ENCODE measurements at regions not wholly inside any gene's neighbourhood (a gene's known extent, or its start where the extent isn't known, plus 50 kb on each side); places are given as distances from the start of the nearest gene placed in this dataset.
"Not testable (repeated sequence)": the region's sequence is repeated elsewhere in the genome, so short reads cannot be mapped to it uniquely, and the experiment has no call there.

DNA sequence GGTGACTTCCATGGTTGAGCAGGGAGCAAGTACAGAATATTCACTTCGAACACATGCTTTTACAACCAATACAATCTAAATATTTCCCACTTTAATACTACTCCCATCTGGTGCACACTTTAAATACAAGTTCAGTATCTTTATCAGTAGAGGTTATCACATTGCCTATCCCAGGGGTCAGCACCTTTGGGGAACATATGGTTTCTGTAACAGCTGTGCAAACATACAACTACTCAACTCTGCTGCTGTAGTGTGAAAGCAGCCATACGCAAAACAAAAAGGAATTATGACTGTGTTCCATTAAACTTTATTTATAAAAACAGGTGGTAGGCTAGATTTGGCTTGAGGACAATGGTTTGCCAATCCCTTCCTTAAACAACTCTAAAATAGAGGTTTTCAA, 157.5 kb downstream of the XPNPEP1 start:
- H3K4me3 ChIP-seq (ENCODE audit: control extremely low read depth in 1 of 5, extremely low read depth in 1 of 5, insufficient read depth in 1 of 5, low read depth in 2 of 5, low read length in 4 of 5) = no peak overlapping the region
- peaks cover 0 to 3% (median 0%) of the 10 kb centered on the region in 4 experiments for H3K27me3 ChIP-seq (replicated peaks in 1 of 4; ENCODE audit: control extremely low read depth in 1 of 4, control insufficient read depth in 3 of 4, insufficient read depth in 4 of 4, low read length in 3 of 4)
- TF ChIP-seq CTCF (IDR thresholded peaks at IDR 0.05) (no peak), EZH2 (IDR thresholded peaks at IDR 0.05; ENCODE audit: borderline replicate concordance, insufficient read depth, low read depth, low read length, poor library complexity, severe bottlenecking) (no peak)
- H4K20me1 ChIP-seq (ENCODE audit: control insufficient read depth, insufficient read depth, low read length, poor library complexity, severe bottlenecking) = no peaks in the 10 kb centered on the region
- no peak overlapping the region for H3K27ac ChIP-seq (ENCODE audit: low read length in 2 of 2)
- ATAC-seq (ENCODE audit: low read depth) (no peak), DNase-seq (no peak)
- no peaks in the 10 kb centered on the region for H3K9me3 Mint-ChIP-seq (ENCODE audit: insufficient read depth)
- H3K79me2 ChIP-seq (ENCODE audit: control insufficient read depth, insufficient read depth, low read length) = no peaks in the 10 kb centered on the region
- H3K4me1 Mint-ChIP-seq = no peaks in the 10 kb centered on the region
- no peak overlapping the region for H3K4me2 ChIP-seq (replicated peaks; ENCODE audit: low read depth, low read length, poor library complexity, severe bottlenecking)
- no CpG with 5 or more reads among the region's 2 CpGs for WGBS (ENCODE audit: insufficient coverage)
- H3K36me3 ChIP-seq (replicated peaks in 1 of 2; ENCODE audit: control extremely low read depth in 1 of 2, control insufficient read depth in 1 of 2, extremely low read depth in 1 of 2, insufficient read depth in 2 of 2, low read length in 1 of 2) = no peaks in the 10 kb centered on the region
- H3K9ac ChIP-seq (ENCODE audit: low read length) = no peak overlapping the region
- no peaks in the 10 kb centered on the region for H3K4me1 ChIP-seq (ENCODE audit: control insufficient read depth in 2 of 2, insufficient read depth in 2 of 2, low read length in 2 of 2)
- no peak overlapping the region for H3K27ac Mint-ChIP-seq
- intact Hi-C loops (cut with micrococcal nuclease) = no loop called here
- H3K4me3 Mint-ChIP-seq = no peak overlapping the region
- peaks cover 4% of the 10 kb centered on the region for H3K27me3 Mint-ChIP-seq
- ChIA-PET CTCF (no interaction called here), POLR2A (no interaction called here)
- no peak overlapping the region for H2AFZ ChIP-seq (ENCODE audit: insufficient read depth, low read depth, low read length, poor library complexity, severe bottlenecking)
- H3K9me3 ChIP-seq (ENCODE audit: control extremely low read depth in 1 of 3, control insufficient read depth in 2 of 3, insufficient read depth in 1 of 3, low read length in 2 of 3) = peaks cover 0 to 8% (median 0%) of the 10 kb centered on the region in 3 donors

DNA sequence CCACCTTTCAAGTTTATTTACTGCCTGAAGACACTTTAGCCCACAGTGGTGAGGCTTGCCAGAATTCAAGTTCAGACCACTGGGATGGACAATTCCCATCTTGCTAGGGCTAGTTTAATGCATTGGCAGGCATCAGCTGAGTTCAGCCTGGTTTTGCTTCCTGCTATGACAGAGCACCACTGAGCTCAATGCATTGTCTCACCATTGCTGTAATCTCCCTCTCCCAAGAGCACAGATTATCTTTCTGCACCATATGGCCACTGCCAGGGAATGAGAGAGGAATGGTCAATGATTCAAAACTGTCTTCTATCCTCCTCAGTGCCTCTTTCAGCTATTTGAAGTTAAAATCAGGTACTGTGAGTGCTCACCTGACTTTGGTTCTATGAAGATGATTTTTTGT, 160.8 kb downstream of the XPNPEP1 start:
- no peaks in the 10 kb centered on the region for H3K4me1 Mint-ChIP-seq
- Histone ChIP-seq H3K9me3 (ENCODE audit: control extremely low read depth in 1 of 3, control insufficient read depth in 2 of 3, insufficient read depth in 1 of 3, low read length in 2 of 3) (peaks cover 0 to 5% (median 0%) of the 10 kb centered on the region in 3 donors), H3K4me3 (ENCODE audit: control extremely low read depth in 1 of 5, extremely low read depth in 1 of 5, insufficient read depth in 1 of 5, low read depth in 2 of 5, low read length in 4 of 5) (no peak overlapping the region), H2AFZ (ENCODE audit: insufficient read depth, low read depth, low read length, poor library complexity, severe bottlenecking) (no peak overlapping the region), H4K20me1 (ENCODE audit: control insufficient read depth, insufficient read depth, low read length, poor library complexity, severe bottlenecking) (no peaks in the 10 kb centered on the region), H3K36me3 (replicated peaks in 1 of 2; ENCODE audit: control extremely low read depth in 1 of 2, control insufficient read depth in 1 of 2, extremely low read depth in 1 of 2, insufficient read depth in 2 of 2, low read length in 1 of 2) (no peaks in the 10 kb centered on the region), H3K27ac (ENCODE audit: low read length in 2 of 2) (no peak overlapping the region), H3K79me2 (ENCODE audit: control insufficient read depth, insufficient read depth, low read length) (no peaks in the 10 kb centered on the region), H3K4me2 (replicated peaks; ENCODE audit: low read depth, low read length, poor library complexity, severe bottlenecking) (no peak overlapping the region), H3K4me1 (ENCODE audit: control insufficient read depth in 2 of 2, insufficient read depth in 2 of 2, low read length in 2 of 2) (no peaks in the 10 kb centered on the region), H3K27me3 (replicated peaks in 1 of 4; ENCODE audit: control extremely low read depth in 1 of 4, control insufficient read depth in 3 of 4, insufficient read depth in 4 of 4, low read length in 3 of 4) (peaks cover 0 to 3% (median 0%) of the 10 kb centered on the region in 4 experiments), H3K9ac (ENCODE audit: low read length) (no peak overlapping the region)
- TF ChIP-seq EZH2 (IDR thresholded peaks at IDR 0.05; ENCODE audit: borderline replicate concordance, insufficient read depth, low read depth, low read length, poor library complexity, severe bottlenecking) = no peak
- TF ChIP-seq CTCF (IDR thresholded peaks at IDR 0.05) = no peak
- no peaks in the 10 kb centered on the region for H3K27me3 Mint-ChIP-seq
- ATAC-seq (ENCODE audit: low read depth) (no peak), DNase-seq (no peak)
- intact Hi-C loops (cut with micrococcal nuclease) = no loop called here
- POLR2A ChIA-PET = no interaction called here
- H3K27ac Mint-ChIP-seq = no peak overlapping the region
- no peak overlapping the region for H3K4me3 Mint-ChIP-seq
- no peaks in the 10 kb centered on the region for H3K9me3 Mint-ChIP-seq (ENCODE audit: insufficient read depth)
- CTCF ChIA-PET = no interaction called here

DNA sequence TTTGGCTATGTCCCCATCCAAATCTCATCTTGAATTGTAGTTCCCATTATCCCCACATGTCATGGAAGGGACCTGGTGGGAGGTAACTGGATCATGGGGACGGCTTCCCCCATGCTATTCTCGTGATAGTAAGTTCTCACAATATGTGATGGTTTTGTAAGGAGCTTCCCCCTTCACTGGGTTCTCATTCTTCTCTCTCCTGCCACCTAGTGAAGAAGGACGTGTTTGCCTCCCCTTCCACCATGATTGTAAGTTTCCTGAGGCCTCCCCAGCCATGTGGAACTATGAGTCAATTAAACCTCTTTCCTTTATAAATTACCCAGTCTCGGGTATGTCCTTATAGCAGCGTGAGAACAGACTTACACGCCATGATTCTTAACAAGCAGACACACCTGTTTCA, 165.6 kb downstream of the XPNPEP1 start:
- H3K27ac Mint-ChIP-seq; H2AFZ ChIP-seq (ENCODE audit: insufficient read depth, low read depth, low read length, poor library complexity, severe bottlenecking); H3K4me1 ChIP-seq (ENCODE audit: control insufficient read depth in 2 of 2, insufficient read depth in 2 of 2, low read length in 2 of 2); POLR2A ChIA-PET; intact Hi-C loops (cut with micrococcal nuclease); H4K20me1 ChIP-seq (ENCODE audit: control insufficient read depth, insufficient read depth, low read length, poor library complexity, severe bottlenecking); H3K9me3 Mint-ChIP-seq (ENCODE audit: insufficient read depth); H3K9ac ChIP-seq (ENCODE audit: low read length); ATAC-seq (ENCODE audit: low read depth); H3K4me2 ChIP-seq (replicated peaks; ENCODE audit: low read depth, low read length, poor library complexity, severe bottlenecking); DNase-seq; H3K79me2 ChIP-seq (ENCODE audit: control insufficient read depth, insufficient read depth, low read length); H3K4me3 ChIP-seq (ENCODE audit: control extremely low read depth in 1 of 5, extremely low read depth in 1 of 5, insufficient read depth in 1 of 5, low read depth in 2 of 5, low read length in 4 of 5); H3K4me1 Mint-ChIP-seq; H3K4me3 Mint-ChIP-seq; H3K27ac ChIP-seq (ENCODE audit: low read length in 2 of 2); H3K9me3 ChIP-seq (ENCODE audit: control extremely low read depth in 1 of 3, control insufficient read depth in 2 of 3, insufficient read depth in 1 of 3, low read length in 2 of 3); H3K27me3 ChIP-seq (replicated peaks in 1 of 4; ENCODE audit: control extremely low read depth in 1 of 4, control insufficient read depth in 3 of 4, insufficient read depth in 4 of 4, low read length in 3 of 4); H3K36me3 ChIP-seq (replicated peaks in 1 of 2; ENCODE audit: control extremely low read depth in 1 of 2, control insufficient read depth in 1 of 2, extremely low read depth in 1 of 2, insufficient read depth in 2 of 2, low read length in 1 of 2): not testable (repeated sequence)
- H3K27me3 Mint-ChIP-seq = peaks cover 19% of the 10 kb centered on the region
- CTCF ChIA-PET = interaction anchor here (0.7 kb wide), 1 partner anchor 1725 kb away, joined by 3 read pairs; no protein-coding TSS in a partner anchor
- 87% methylated on average over 3 of the region's 6 CpGs for WGBS (ENCODE audit: insufficient coverage)

Data from B cell (primary cell).